Esophagus muscularis mucosa (tissue), 4 donors: ENCODE measurements at regions not wholly inside any gene's neighbourhood (a gene's known extent, or its start where the extent isn't known, plus 50 kb on each side); places are given as distances from the start of the nearest gene placed in this dataset.

Source experiments
- DNase-seq: peaks from one replicate; pipeline ENCODE4 v3.0.0-alpha.2; 2017; ENCODE audit errors: extremely low spot score
- H3K27ac ChIP-seq, 4 donors: fragments of 200-600 bp; sonication (generic); replicated peaks in 1 of 4; 1 replicate in 3 of 4; 2 replicates in 1 of 4; pipeline ENCODE4 v1.5.1; 2016 to 2019; ENCODE audit warnings: mild to moderate bottlenecking in 1 of 4
- H3K27me3 ChIP-seq, 4 donors: fragments of 200-600 bp; sonication (generic); one replicate each; pipeline versions ENCODE4 v1.5.1 to v1.6.0; 2016 to 2019
- H3K36me3 ChIP-seq, 4 donors: fragments of 200-600 bp; sonication (generic); one replicate each; pipeline ENCODE4 v1.5.1; 2016 to 2019
- H3K4me1 ChIP-seq, 4 donors: fragments of 200-600 bp; sonication (generic); one replicate each; pipeline ENCODE4 v1.5.1; 2016 to 2019
- H3K4me3 ChIP-seq, 4 donors: fragments of 200-600 bp; sonication (generic); 1 replicate in 2 of 4; 2 replicates in 2 of 4; pipeline ENCODE4 v1.5.1; 2016 to 2019; ENCODE audit warnings: mild to moderate bottlenecking in 4 of 4, moderate library complexity in 1 of 4
- H3K9me3 ChIP-seq, 4 donors: fragments of 200-600 bp; sonication (generic); 1 replicate in 3 of 4; 2 replicates in 1 of 4; pipeline ENCODE4 v1.5.1; 2016 to 2019
- CTCF ChIP-seq, 3 experiments: fragments of 200-600 bp in 2 of 3; fragments of 450-650 bp in 1 of 3; sonication (generic) in 2 of 3; IDR thresholded peaks; one replicate each; pipeline ENCODE4 v1.5.1; 2017 to 2019; ENCODE audit warnings: antibody characterized with exemption in 3 of 3, mild to moderate bottlenecking in 2 of 3, moderate library complexity in 1 of 3
- EP300 ChIP-seq: sonication (generic); formaldehyde crosslinking; IDR thresholded peaks from one replicate; pipeline ENCODE4 v1.6.1; 2017; ENCODE audit warnings: antibody characterized with exemption
- POLR2A ChIP-seq: fragments of 450-650 bp; IDR thresholded peaks from one replicate; pipeline ENCODE4 v1.6.1; 2017; ENCODE audit warnings: antibody characterized with exemption, moderate library complexity, mild to moderate bottlenecking, low read depth
- POLR2AphosphoS5 ChIP-seq, 2 donors: sonication (generic); formaldehyde crosslinking; IDR thresholded peaks; one replicate each; pipeline ENCODE4 v1.6.1; 2017; ENCODE audit warnings: antibody characterized with exemption in 2 of 2
- WGBS: methylation state at CpG from one replicate; pipeline ENCODE4 v1.1.5; 2018; 5-methylcytosine and 5-hydroxymethylcytosine counted together
- intact Hi-C: fragments of 100-400 bp; cut with DNase I; formaldehyde crosslinking; loops from one replicate; pipeline ENCODE4 v1.15.1; 2023

GRCh38 chr10:8758029-8758428, 703.5 kb downstream of the GATA3 start:
- DNase-seq = no peak
- 45% methylated on average over 4 of the region's 4 CpGs for WGBS
- Histone ChIP-seq H3K27ac (no peak overlapping the region), H3K4me3 (no peak overlapping the region), H3K36me3 (no peaks in the 10 kb centered on the region), H3K9me3 (no peaks in the 10 kb centered on the region), H3K27me3 (no peaks in the 10 kb centered on the region), H3K4me1 (no peaks in the 10 kb centered on the region)
- TF ChIP-seq EP300 (no peak), POLR2AphosphoS5 (IDR thresholded peaks at IDR 0.05) (no peak), CTCF (IDR thresholded peaks at IDR 0.05) (no peak)
- intact Hi-C loops = no loop called here

DNA sequence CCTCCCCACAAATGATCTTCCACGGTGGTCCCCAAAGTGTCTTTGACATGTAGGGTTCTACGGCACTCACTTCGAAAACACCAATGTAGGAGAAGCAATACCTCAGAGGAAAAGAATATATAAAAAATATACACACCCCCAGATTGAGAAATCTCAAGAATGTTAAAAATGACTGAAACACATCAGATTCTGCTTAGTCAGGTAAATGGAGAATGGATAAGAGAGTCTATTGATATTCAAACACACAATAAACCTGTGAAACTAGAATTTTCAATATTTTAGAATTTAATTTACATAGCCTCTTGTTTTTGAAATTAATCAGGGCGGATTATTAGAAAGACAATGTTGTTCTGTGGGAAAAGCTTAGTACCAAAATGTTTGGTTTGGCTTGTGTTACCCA, 712.4 kb downstream of the GATA3 start:
- intact Hi-C loops = no loop called here
- WGBS = 90% methylated on average over 4 of the region's 4 CpGs

DNA sequence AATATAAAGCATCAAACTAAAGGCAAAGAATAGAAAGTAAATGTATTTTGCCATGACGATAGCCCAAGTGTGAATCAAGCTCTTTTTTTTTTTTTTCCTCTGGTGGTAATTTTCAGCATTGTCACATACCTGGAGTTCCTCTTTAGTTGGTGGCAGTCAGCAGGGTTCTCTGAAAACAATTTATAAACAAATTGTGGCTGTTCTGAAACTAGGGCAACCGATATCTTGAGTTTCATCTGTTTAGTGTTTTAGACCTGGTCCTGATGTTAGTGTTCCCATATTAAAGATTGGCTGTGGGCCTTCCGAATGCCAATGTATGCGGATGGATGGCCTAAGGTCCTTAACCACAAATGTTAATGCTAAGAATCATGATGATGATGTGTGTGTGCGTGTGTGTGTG, 713.1 kb downstream of the GATA3 start:
- Histone ChIP-seq H3K9me3 (no peaks in the 10 kb centered on the region), H3K36me3 (no peaks in the 10 kb centered on the region), H3K27ac (no peak overlapping the region), H3K4me3 (no peak overlapping the region), H3K27me3 (no peaks in the 10 kb centered on the region), H3K4me1 (no peaks in the 10 kb centered on the region)
- intact Hi-C loops = no loop called here
- DNase-seq = no peak
- TF ChIP-seq POLR2A (no peak), POLR2AphosphoS5 (IDR thresholded peaks at IDR 0.05) (no peak), EP300 (no peak), CTCF (IDR thresholded peaks at IDR 0.05) (no peak)
- WGBS = 72% methylated on average over 5 of the region's 5 CpGs

More for the DNA sequence above, 712.4 kb downstream of the GATA3 start:
- Histone ChIP-seq H3K4me3 (no peak overlapping the region), H3K4me1 (no peaks in the 10 kb centered on the region), H3K27me3 (no peaks in the 10 kb centered on the region), H3K9me3 (no peaks in the 10 kb centered on the region), H3K27ac (no peak overlapping the region), H3K36me3 (no peaks in the 10 kb centered on the region)
- no peak for DNase-seq
- TF ChIP-seq POLR2AphosphoS5 (IDR thresholded peaks at IDR 0.05) = no peak
- TF ChIP-seq EP300 = no peak
- TF ChIP-seq POLR2A = no peak
- TF ChIP-seq CTCF (IDR thresholded peaks at IDR 0.05) = no peak

- H3K27me3 ChIP-seq = no peaks in the 10 kb centered on the region
- no peak for DNase-seq
- intact Hi-C loops = no loop called here
- H3K9me3 ChIP-seq = no peaks in the 10 kb centered on the region
- H3K27ac ChIP-seq = no peak overlapping the region
- H3K4me1 ChIP-seq = no peaks in the 10 kb centered on the region
- H3K36me3 ChIP-seq = no peaks in the 10 kb centered on the region
- no peak overlapping the region for H3K4me3 ChIP-seq
- TF ChIP-seq POLR2AphosphoS5 (IDR thresholded peaks at IDR 0.05) (no peak), CTCF (IDR thresholded peaks at IDR 0.05) (no peak), EP300 (no peak), POLR2A (no peak)
Observed at GRCh38 chr10:8768341-8768740, 713.9 kb downstream of the GATA3 start.

- no peak overlapping the region for H3K27ac ChIP-seq
- no peak overlapping the region for H3K4me3 ChIP-seq
- no peaks in the 10 kb centered on the region for H3K9me3 ChIP-seq
- TF ChIP-seq CTCF (IDR thresholded peaks at IDR 0.05) (no peak), EP300 (no peak), POLR2A (no peak), POLR2AphosphoS5 (IDR thresholded peaks at IDR 0.05) (no peak)
- no peak for DNase-seq
- H3K4me1 ChIP-seq = no peaks in the 10 kb centered on the region
- whole genome bisulfite sequencing = 60% methylated on average over 3 of the region's 3 CpGs
- no peaks in the 10 kb centered on the region for H3K36me3 ChIP-seq
- no peaks in the 10 kb centered on the region for H3K27me3 ChIP-seq
- intact Hi-C loops = no loop called here
Observed at GRCh38 chr10:8768852-8769251, 714.4 kb downstream of the GATA3 start.
